SK-N-SH (cell line): ENCODE measurements at regions not wholly inside any gene's neighbourhood (a gene's known extent, or its start where the extent isn't known, plus 50 kb on each side); places are given as distances from the start of the nearest gene placed in this dataset.
A peak's percentile ranks its signal among the peaks of the same experiment; 100 is the strongest.

Experiments
- CTCF ChIA-PET: fragments of 300-600, 350-600 bp; formaldehyde crosslinking; extraction: SDS; loops from one replicate; lab custom pipeline; 2021; lab: Yijun Ruan, JAX
- POLR2A ChIA-PET: fragments of 350-600 bp; sonication (Branson Sonifier 250); formaldehyde crosslinking; extraction: SDS; loops from one replicate; lab custom pipeline; 2020; ENCODE audit warnings: antibody characterized with exemption, inconsistent platforms; lab: Yijun Ruan, JAX
- DNase-seq: peaks from one replicate; pipeline ENCODE4 v3.0.0; 2012
- H2AFZ ChIP-seq: fragments of 200-600 bp; sonication (generic); 2 replicates; pipeline ENCODE4 v1.8.1; 2016; ENCODE audit warnings: antibody characterized with exemption, mild to moderate bottlenecking, low read depth
- H3F3A ChIP-seq: fragments of 200-600 bp; sonication (generic); replicated peaks from 2 replicates; pipeline ENCODE3; 2016; ENCODE audit warnings: antibody characterized with exemption, mild to moderate bottlenecking; ENCODE audit not compliant: insufficient read depth
- H3K27ac ChIP-seq, 2 experiments: fragments of 200-500 bp in 1 of 2; fragments of 200-600 bp in 1 of 2; sonication (Bioruptor generic) in 1 of 2; sonication (generic), shearing (Covaris generic) in 1 of 2; 2 replicates each; pipeline versions ENCODE4 v1.5.1 to v1.6.1; 2014 to 2016; ENCODE audit warnings: low read depth in 2 of 2, inconsistent platforms in 1 of 2, low read length in 1 of 2, mild to moderate bottlenecking in 1 of 2, mixed read lengths in 1 of 2
- H3K27me3 ChIP-seq: fragments of 200-600 bp; sonication (generic), shearing (Covaris generic); 2 replicates; pipeline ENCODE4 v1.6.1; 2016; ENCODE audit warnings: mixed run types; ENCODE audit not compliant: insufficient read depth
- H3K36me3 ChIP-seq, 2 experiments: fragments of 200-500 bp in 1 of 2; fragments of 200-600 bp in 1 of 2; sonication (Bioruptor generic) in 1 of 2; sonication (generic) in 1 of 2; replicated peaks in 1 of 2; 2 replicates each; pipeline versions ENCODE3 to v1.5.1; 2014 to 2016; ENCODE audit warnings: low read length in 1 of 2, mild to moderate bottlenecking in 1 of 2; ENCODE audit not compliant: insufficient read depth in 2 of 2, control insufficient read depth in 1 of 2
- H3K4me1 ChIP-seq, 2 experiments: fragments of 200-500 bp in 1 of 2; fragments of 200-600 bp in 1 of 2; sonication (Bioruptor generic) in 1 of 2; sonication (generic), shearing (Covaris generic) in 1 of 2; 2 replicates each; pipeline versions ENCODE4 v1.5.1 to v1.6.1; 2014 to 2016; ENCODE audit warnings: low read depth in 1 of 2, low read length in 1 of 2, mixed run types in 1 of 2; ENCODE audit not compliant: insufficient read depth in 2 of 2, control insufficient read depth in 1 of 2
- H3K4me2 ChIP-seq: fragments of 200-600 bp; sonication (generic), shearing (Covaris generic); 2 replicates; pipeline ENCODE4 v1.6.1; 2017; ENCODE audit warnings: mixed run types
- H3K4me3 ChIP-seq, 2 experiments: fragments of 200-500 bp in 1 of 2; fragments of 200-600 bp in 1 of 2; sonication (Bioruptor generic) in 1 of 2; sonication (generic), shearing (Covaris generic) in 1 of 2; 2 replicates each; pipeline versions ENCODE4 v1.5.1 to v1.8.1; 2014 to 2016; ENCODE audit warnings: low read depth in 2 of 2, inconsistent platforms in 1 of 2, low read length in 1 of 2, mild to moderate bottlenecking in 1 of 2, mixed read lengths in 1 of 2, moderate library complexity in 1 of 2
- H3K79me2 ChIP-seq: fragments of 200-600 bp; sonication (generic); 2 replicates; pipeline ENCODE4 v1.8.1; 2017; ENCODE audit warnings: mild to moderate bottlenecking; ENCODE audit not compliant: insufficient read depth
- H3K9ac ChIP-seq: fragments of 200-600 bp; sonication (generic); 2 replicates; pipeline ENCODE4 v1.6.1; 2017; ENCODE audit warnings: mixed run types
- H3K9me2 ChIP-seq: fragments of 200-600 bp; sonication (generic); 2 replicates; pipeline ENCODE4 v1.6.1; 2017; ENCODE audit warnings: mixed run types
- H3K9me3 ChIP-seq: fragments of 200-600 bp; sonication (generic); 2 replicates; pipeline ENCODE4 v1.6.1; 2017; ENCODE audit warnings: mixed run types, mild to moderate bottlenecking, moderate library complexity
- H4K20me1 ChIP-seq: fragments of 200-600 bp; sonication (generic); 2 replicates; pipeline ENCODE4 v1.6.1; 2017; ENCODE audit warnings: mild to moderate bottlenecking, mixed run types; ENCODE audit not compliant: insufficient read depth
- CHD2 ChIP-seq: fragments of 150-350 bp; IDR thresholded peaks from 2 replicates; pipeline ENCODE4 v1.6.1; 2018; ENCODE audit warnings: low read length; ENCODE audit not compliant: partially characterized antibody
- CTCF ChIP-seq: fragments of 200-600 bp; sonication (generic); IDR thresholded peaks from 2 replicates; pipeline ENCODE4 v1.6.1; 2017; ENCODE audit warnings: antibody characterized with exemption, mild to moderate bottlenecking, moderate library complexity
- ELF1 ChIP-seq: IDR thresholded peaks from 2 replicates; pipeline ENCODE4 v1.4.0; 2012
- EP300 ChIP-seq, 2 experiments: IDR thresholded peaks; 2 replicates each; pipeline versions ENCODE4 v1.4.0 to v1.6.1; 2012; ENCODE audit warnings: borderline replicate concordance in 1 of 2, low read depth in 1 of 2, low read length in 1 of 2
- FOSL2 ChIP-seq: IDR thresholded peaks from 2 replicates; pipeline ENCODE4 v1.4.0; 2012; ENCODE audit warnings: low read depth, mild to moderate bottlenecking, moderate library complexity, borderline replicate concordance
- FOXJ3 ChIP-seq: sonication (generic); formaldehyde crosslinking; IDR thresholded peaks from 2 replicates; pipeline ENCODE4 v1.5.1; 2020; ENCODE audit warnings: mild to moderate bottlenecking, missing genetic modification reagents
- FOXM1 ChIP-seq: IDR thresholded peaks from 2 replicates; pipeline ENCODE4 v1.4.0; 2012; ENCODE audit warnings: low read depth, mild to moderate bottlenecking
- GABPA ChIP-seq: IDR thresholded peaks from 2 replicates; pipeline ENCODE4 v1.4.0; 2012; ENCODE audit warnings: low read depth, mild to moderate bottlenecking
- GATA2 ChIP-seq: sonication (generic); formaldehyde crosslinking; IDR thresholded peaks from 2 replicates; pipeline ENCODE4 v1.5.0; 2020; ENCODE audit warnings: mild to moderate bottlenecking, missing genetic modification reagents
- JUND ChIP-seq: IDR thresholded peaks from 2 replicates; pipeline ENCODE4 v1.4.0; 2012
- MAX ChIP-seq: IDR thresholded peaks from 2 replicates; pipeline ENCODE4 v1.4.0; 2012; ENCODE audit warnings: low read depth
- MEF2A ChIP-seq: IDR thresholded peaks from 2 replicates; pipeline ENCODE4 v1.4.0; 2012; ENCODE audit warnings: low read depth, borderline replicate concordance
- MXI1 ChIP-seq: IDR thresholded peaks from 2 replicates; pipeline ENCODE4 v1.6.1; 2012; ENCODE audit warnings: mild to moderate bottlenecking, low read depth, low read length, improper control_type of control experiment
- NFIC ChIP-seq: IDR thresholded peaks from 2 replicates; pipeline ENCODE4 v1.4.0; 2012; ENCODE audit warnings: borderline replicate concordance
- NRF1 ChIP-seq: IDR thresholded peaks from 2 replicates; pipeline ENCODE4 v1.6.1; 2012; ENCODE audit warnings: low read depth, mild to moderate bottlenecking, low read length
- POLR2AphosphoS5 ChIP-seq: IDR thresholded peaks from 2 replicates; pipeline ENCODE4 v1.6.1; 2012; ENCODE audit warnings: low read depth, low read length
- RAD21 ChIP-seq: IDR thresholded peaks from 2 replicates; pipeline ENCODE4 v1.6.1; 2012; ENCODE audit warnings: mild to moderate bottlenecking, low read length
- RCOR1 ChIP-seq: fragments of 150-350 bp; IDR thresholded peaks from 2 replicates; pipeline ENCODE4 v1.6.1; 2017; ENCODE audit warnings: antibody characterized with exemption, low read length
- REST ChIP-seq: IDR thresholded peaks from 2 replicates; pipeline ENCODE4 v1.6.1; 2012; ENCODE audit warnings: mild to moderate bottlenecking, low read depth, low read length, moderate library complexity
- RFX5 ChIP-seq: IDR thresholded peaks from 2 replicates; pipeline ENCODE4 v1.6.1; 2012; ENCODE audit warnings: mild to moderate bottlenecking, improper control_type of control experiment, low read length
- RXRA ChIP-seq: IDR thresholded peaks from 2 replicates; pipeline ENCODE4 v1.4.0; 2012; ENCODE audit warnings: low read depth, mild to moderate bottlenecking, borderline replicate concordance
- SIN3A ChIP-seq: IDR thresholded peaks from 2 replicates; pipeline ENCODE4 v1.6.1; 2012; ENCODE audit warnings: low read depth, mild to moderate bottlenecking, low read length, moderate library complexity, borderline replicate concordance
- TAF1 ChIP-seq: IDR thresholded peaks from 2 replicates; pipeline ENCODE4 v1.6.1; 2012; ENCODE audit warnings: low read depth, mild to moderate bottlenecking, low read length, moderate library complexity, borderline replicate concordance
- TCF12 ChIP-seq: IDR thresholded peaks from 2 replicates; pipeline ENCODE4 v1.4.0; 2012
- TEAD4 ChIP-seq: IDR thresholded peaks from 2 replicates; pipeline ENCODE4 v1.4.0; 2012; ENCODE audit warnings: mild to moderate bottlenecking, borderline replicate concordance; ENCODE audit not compliant: insufficient read depth
- USF1 ChIP-seq: IDR thresholded peaks from 2 replicates; pipeline ENCODE4 v1.4.0; 2012; ENCODE audit warnings: low read depth, borderline replicate concordance
- YY1 ChIP-seq: IDR thresholded peaks from 2 replicates; pipeline ENCODE4 v1.4.0; 2012; ENCODE audit warnings: low read depth, mild to moderate bottlenecking
- ZBTB33 ChIP-seq: IDR thresholded peaks from 2 replicates; pipeline ENCODE4 v1.4.0; 2012; ENCODE audit warnings: low read depth, borderline replicate concordance
- WGBS: methylation state at CpG from one replicate; pipeline ENCODE4 v1.1.6; 2017; ENCODE audit warnings: low lambda C conversion rate; 5-methylcytosine and 5-hydroxymethylcytosine counted together

GRCh38 chr1:173267453-173267945, 60.4 kb upstream of the TNFSF4 start:
- peak overlapping the region; percentile 73 to 81; a peak in 3 of 4 replicates for H3K27ac ChIP-seq
- no peaks in the 10 kb centered on the region for H3K79me2 ChIP-seq
- ChIA-PET CTCF (interaction anchor here (1.7 kb wide), 1 partner anchor 11 kb away, joined by 4 read pairs; no protein-coding TSS in a partner anchor), POLR2A (no interaction called here)
- no peak for DNase-seq
- H3K27me3 ChIP-seq = no peaks in the 10 kb centered on the region
- H3K4me2 ChIP-seq = peak overlapping the region; percentile 51
- 21% methylated on average over 2 of the region's 2 CpGs for WGBS
- no peaks in the 10 kb centered on the region for H3K9me2 ChIP-seq
- H3K9ac ChIP-seq = peak overlapping the region; percentile 15; the same call in 1 of the 2 replicates
- peaks cover 5 to 30% of the 10 kb centered on the region in 2 experiments for H3K4me1 ChIP-seq
- H2AFZ ChIP-seq = peak overlapping the region; percentile 72
- no peaks in the 10 kb centered on the region for H3K36me3 ChIP-seq
- peaks cover 39% of the 10 kb centered on the region for H3F3A ChIP-seq
- H3K4me3 ChIP-seq = no peak overlapping the region
- no peaks in the 10 kb centered on the region for H3K9me3 ChIP-seq
- H4K20me1 ChIP-seq = no peaks in the 10 kb centered on the region
- TF ChIP-seq MXI1 (no peak), GABPA (no peak), POLR2AphosphoS5 (peak; percentile 69; the same call in 1 of the 2 replicates), FOXJ3 (no peak), REST (no peak), CHD2 (no peak), TEAD4 (peak; percentile 71; the same call in 1 of the 2 replicates), RAD21 (no peak), GATA2 (CRISPR knock-in tag) (no peak), RFX5 (no peak), EP300 (IDR thresholded peaks at IDR 0.05; ENCODE audit: borderline replicate concordance in 1 of 2, low read depth in 1 of 2, low read length in 1 of 2) (peak in 1 of 2 experiments; percentile 90; a peak in 2 of 4 replicates), RXRA (no peak), ELF1 (no peak), FOSL2 (peak; percentile 76), NFIC (peak; percentile 66), FOXM1 (peak; percentile 89; the same call in 1 of the 2 replicates), RCOR1 (no peak), YY1 (no peak), NRF1 (no peak), TAF1 (peak; percentile 36; the same call in 1 of the 2 replicates), CTCF (no peak), TCF12 (peak; percentile 77), MAX (0 out of 2 replicates have a peak, but pooled peaks have one; percentile 30), ZBTB33 (no peak), USF1 (no peak), JUND (peak; percentile 75), MEF2A (0 out of 2 replicates have a peak, but pooled peaks have one; percentile 30), SIN3A (no peak)
